Thoracic aorta (tissue), 2 donors: ENCODE measurements at regions not wholly inside any gene's neighbourhood (a gene's known extent, or its start where the extent isn't known, plus 50 kb on each side); places are given as distances from the start of the nearest gene placed in this dataset.
"Not testable (repeated sequence)": the region's sequence is repeated elsewhere in the genome, so short reads cannot be mapped to it uniquely, and the experiment has no call there.

Experiments used
- ATAC-seq: fragments of 150-250 bp; one replicate; pipeline ENCODE4 v1.8.0; 2017; ENCODE audit warnings: low read depth; ENCODE audit not compliant: insufficient number of reproducible peaks, low FRiP score
- DNase-seq: peaks from one replicate; pipeline ENCODE4 v3.0.0-alpha.2; 2020; ENCODE audit warnings: low spot score
- H3K27ac ChIP-seq, 2 donors: fragments of 200-600 bp; sonication (generic); 1 replicate in 1 of 2; 2 replicates in 1 of 2; pipeline ENCODE4 v1.5.1; 2016; ENCODE audit warnings: mild to moderate bottlenecking in 2 of 2, moderate library complexity in 2 of 2
- H3K27me3 ChIP-seq: fragments of 200-600 bp; sonication (generic); replicated peaks from 2 replicates; pipeline ENCODE4 v1.6.0; 2016; ENCODE audit warnings: mild to moderate bottlenecking; ENCODE audit not compliant: insufficient read depth
- H3K36me3 ChIP-seq: fragments of 200-600 bp; sonication (generic); one replicate; pipeline ENCODE4 v1.5.1; 2016
- H3K4me1 ChIP-seq, 2 donors: fragments of 200-600 bp; sonication (generic); 1 replicate in 1 of 2; 2 replicates in 1 of 2; pipeline versions ENCODE4 v1.5.1 to v1.6.0; 2016; ENCODE audit warnings: low read depth in 2 of 2, mild to moderate bottlenecking in 1 of 2; ENCODE audit not compliant: control insufficient read depth in 1 of 2
- H3K4me3 ChIP-seq: fragments of 200-600 bp; sonication (generic); 2 replicates; pipeline ENCODE4 v1.5.1; 2016; ENCODE audit warnings: mild to moderate bottlenecking
- H3K9me3 ChIP-seq: fragments of 200-600 bp; sonication (generic); 2 replicates; pipeline ENCODE4 v1.5.1; 2016
- TF ChIP-seq, protein P1 (sequence below): fragments of 200-600 bp; sonication (generic); IDR thresholded peaks from one replicate; pipeline ENCODE4 v1.5.1; 2019; ENCODE audit warnings: antibody characterized with exemption

DNA sequence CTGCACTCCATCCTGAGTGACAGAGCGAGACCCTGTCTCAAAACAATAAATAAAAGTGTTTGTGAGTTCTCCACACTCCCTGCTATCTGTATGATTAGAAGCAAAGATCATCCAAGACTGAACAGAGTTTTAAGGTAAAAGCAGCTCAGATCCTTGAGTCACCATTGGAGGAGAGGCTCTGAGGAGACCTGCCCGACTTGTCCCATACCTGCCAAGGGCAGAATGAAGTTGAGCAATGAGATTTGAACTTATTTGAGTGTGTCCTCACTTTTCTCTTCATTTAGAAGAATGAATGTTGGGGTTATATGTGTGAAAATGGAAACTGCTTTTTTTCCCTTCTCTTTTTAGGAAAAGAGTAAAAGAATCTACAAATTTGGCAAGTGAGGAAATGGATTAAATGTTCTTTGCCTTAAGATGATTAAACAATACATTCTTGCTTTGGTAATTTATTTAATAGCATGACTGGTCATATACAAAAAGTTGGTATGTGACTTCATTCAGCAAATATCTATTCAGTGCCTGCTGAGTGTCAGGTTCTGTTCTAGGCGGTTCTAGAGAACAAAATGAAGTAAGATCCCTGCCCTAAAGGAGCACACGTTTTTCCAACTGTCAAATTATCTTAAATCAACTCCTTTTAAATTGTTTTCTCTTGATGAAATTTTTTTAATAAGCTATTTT, 195.7 kb downstream of the ALDH8A1 start:
- ATAC-seq (no peak), DNase-seq (no peak)
- TF ChIP-seq, protein P1, sequence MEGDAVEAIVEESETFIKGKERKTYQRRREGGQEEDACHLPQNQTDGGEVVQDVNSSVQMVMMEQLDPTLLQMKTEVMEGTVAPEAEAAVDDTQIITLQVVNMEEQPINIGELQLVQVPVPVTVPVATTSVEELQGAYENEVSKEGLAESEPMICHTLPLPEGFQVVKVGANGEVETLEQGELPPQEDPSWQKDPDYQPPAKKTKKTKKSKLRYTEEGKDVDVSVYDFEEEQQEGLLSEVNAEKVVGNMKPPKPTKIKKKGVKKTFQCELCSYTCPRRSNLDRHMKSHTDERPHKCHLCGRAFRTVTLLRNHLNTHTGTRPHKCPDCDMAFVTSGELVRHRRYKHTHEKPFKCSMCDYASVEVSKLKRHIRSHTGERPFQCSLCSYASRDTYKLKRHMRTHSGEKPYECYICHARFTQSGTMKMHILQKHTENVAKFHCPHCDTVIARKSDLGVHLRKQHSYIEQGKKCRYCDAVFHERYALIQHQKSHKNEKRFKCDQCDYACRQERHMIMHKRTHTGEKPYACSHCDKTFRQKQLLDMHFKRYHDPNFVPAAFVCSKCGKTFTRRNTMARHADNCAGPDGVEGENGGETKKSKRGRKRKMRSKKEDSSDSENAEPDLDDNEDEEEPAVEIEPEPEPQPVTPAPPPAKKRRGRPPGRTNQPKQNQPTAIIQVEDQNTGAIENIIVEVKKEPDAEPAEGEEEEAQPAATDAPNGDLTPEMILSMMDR, result no peak
- no peak overlapping the region for H3K27ac ChIP-seq
- no peaks in the 10 kb centered on the region for H3K27me3 ChIP-seq
- H3K9me3 ChIP-seq, result no peaks in the 10 kb centered on the region
- H3K4me3 ChIP-seq, result no peak overlapping the region
- H3K4me1 ChIP-seq, result no peaks in the 10 kb centered on the region
- no peaks in the 10 kb centered on the region for H3K36me3 ChIP-seq

DNA sequence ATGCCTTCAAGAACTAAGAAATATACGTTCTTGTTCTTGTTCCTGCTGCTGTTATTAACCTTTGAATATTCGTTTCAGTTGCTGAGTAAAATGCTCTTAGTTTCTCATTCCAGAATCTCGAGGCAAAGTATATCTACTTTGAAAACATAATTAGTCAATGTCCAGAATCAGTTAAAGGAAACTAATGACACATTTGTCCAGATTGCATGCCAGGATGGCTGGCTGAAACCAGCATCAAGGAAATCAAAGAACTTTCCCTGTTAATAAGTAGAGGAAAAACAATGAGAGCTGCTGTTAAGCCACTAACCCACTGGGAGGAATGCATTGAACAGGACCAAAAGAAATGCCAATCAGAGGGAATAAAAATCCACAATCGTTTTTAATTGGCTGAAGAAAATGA, 196.9 kb downstream of the ALDH8A1 start:
- no peak for ATAC-seq

DNA sequence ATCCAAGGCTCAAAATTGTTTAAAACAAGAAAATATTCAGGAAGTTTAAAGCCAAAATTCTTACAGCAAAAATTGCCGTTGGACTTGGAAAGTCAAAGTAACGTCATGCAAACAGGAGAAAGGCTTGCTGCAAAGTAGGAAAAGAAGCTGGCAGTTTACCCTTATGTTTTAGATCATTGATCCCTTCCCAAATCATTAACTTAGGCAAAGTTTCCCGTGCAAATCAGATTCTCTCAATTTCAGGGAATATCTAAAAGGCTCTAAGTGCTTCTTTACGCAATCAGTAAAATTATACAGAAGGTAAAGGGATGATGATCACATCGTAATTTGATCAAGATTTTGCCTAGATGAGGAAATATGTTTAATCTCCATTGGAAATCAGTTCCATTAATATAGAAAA, 197.5 kb downstream of the ALDH8A1 start:
- no peaks in the 10 kb centered on the region for H3K4me1 ChIP-seq

More for the DNA sequence above, 196.9 kb downstream of the ALDH8A1 start:
- H3K27me3 ChIP-seq, result no peaks in the 10 kb centered on the region
- H3K36me3 ChIP-seq, result no peaks in the 10 kb centered on the region
- H3K4me3 ChIP-seq, result no peak overlapping the region
- no peaks in the 10 kb centered on the region for H3K9me3 ChIP-seq
- no peak overlapping the region for H3K27ac ChIP-seq
- no peaks in the 10 kb centered on the region for H3K4me1 ChIP-seq
- no peak for DNase-seq
- TF ChIP-seq, protein P1, result no peak

DNA sequence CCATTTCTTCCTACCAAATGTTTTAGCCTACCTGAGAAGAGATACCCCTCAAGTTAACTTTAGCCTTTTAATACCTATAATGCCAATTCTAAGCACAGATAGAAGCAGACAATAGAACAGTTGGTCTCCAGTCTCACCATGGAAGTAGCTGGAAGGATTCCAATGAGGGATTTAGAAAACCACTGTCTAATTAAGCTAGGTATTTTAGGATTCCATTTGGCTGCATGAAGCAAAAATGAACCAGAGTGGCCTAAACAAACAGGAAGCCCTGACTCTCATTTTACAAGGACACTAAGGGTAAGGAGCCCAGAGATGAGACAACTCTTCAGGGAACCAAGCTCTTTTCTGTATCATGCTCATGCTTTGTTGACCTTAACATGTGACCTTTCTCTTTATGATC, 199.2 kb downstream of the ALDH8A1 start:
- ATAC-seq (no peak), DNase-seq (no peak)
- TF ChIP-seq, protein P1, result no peak
- Histone ChIP-seq H3K27ac (no peak overlapping the region), H3K27me3 (no peaks in the 10 kb centered on the region), H3K36me3 (no peaks in the 10 kb centered on the region), H3K4me3 (no peak overlapping the region), H3K4me1 (no peaks in the 10 kb centered on the region), H3K9me3 (no peaks in the 10 kb centered on the region)

More for the DNA sequence above, 197.5 kb downstream of the ALDH8A1 start:
- Histone ChIP-seq H3K36me3 (no peaks in the 10 kb centered on the region), H3K27ac (no peak overlapping the region), H3K27me3 (no peaks in the 10 kb centered on the region), H3K9me3 (no peaks in the 10 kb centered on the region), H3K4me3 (no peak overlapping the region)
- TF ChIP-seq, protein P1, result no peak
- no peak for ATAC-seq
- DNase-seq, result no peak

DNA sequence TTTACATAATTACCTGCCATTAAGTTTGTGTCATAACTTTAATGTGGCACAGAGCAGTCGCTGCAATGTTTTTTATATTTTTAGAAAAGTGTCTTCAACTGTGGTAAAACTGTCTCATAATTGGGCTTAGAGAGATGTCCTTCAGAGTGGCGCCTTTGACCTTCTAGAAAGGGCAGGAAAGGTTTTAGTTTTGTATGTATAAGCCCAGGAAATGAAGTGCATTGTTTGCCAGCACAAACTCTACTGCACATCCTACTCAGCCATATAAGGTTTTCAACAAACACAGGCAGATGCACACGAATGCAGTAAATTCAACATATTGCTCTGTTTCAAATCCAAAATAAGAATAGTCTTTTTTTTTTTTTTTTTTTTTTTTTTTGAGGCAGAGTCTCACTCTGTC, 201.4 kb downstream of the ALDH8A1 start:
- H3K36me3 ChIP-seq, result no peaks in the 10 kb centered on the region
- H3K9me3 ChIP-seq, result no peaks in the 10 kb centered on the region
- ATAC-seq (no peak), DNase-seq (no peak)
- no peak overlapping the region for H3K27ac ChIP-seq
- peaks cover 0 to 6% of the 10 kb centered on the region in 2 donors for H3K4me1 ChIP-seq
- no peak overlapping the region for H3K4me3 ChIP-seq
- H3K27me3 ChIP-seq, result no peaks in the 10 kb centered on the region
- TF ChIP-seq, protein P1, result no peak

DNA sequence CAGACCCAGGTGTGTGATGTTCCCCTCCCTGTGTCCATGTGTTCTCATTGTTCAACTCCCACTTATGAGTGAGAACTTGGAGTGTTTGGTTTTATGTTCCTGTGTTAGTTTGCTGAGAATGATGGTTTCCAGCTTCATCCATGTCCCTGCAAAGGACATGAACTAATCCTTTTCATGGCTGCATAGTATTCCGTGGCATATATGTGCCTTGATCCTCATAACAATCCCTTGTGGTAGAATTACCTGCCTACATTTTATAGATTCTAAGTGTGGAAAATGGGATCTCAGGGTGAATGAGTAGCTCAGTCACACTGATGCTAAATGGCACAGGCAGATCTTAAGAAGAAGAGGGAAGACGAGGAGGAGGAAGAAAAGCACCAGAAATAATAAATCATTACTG, 202.7 kb downstream of the ALDH8A1 start:
- H3K36me3 ChIP-seq, H3K27me3 ChIP-seq, ATAC-seq, H3K4me3 ChIP-seq, DNase-seq, H3K27ac ChIP-seq, H3K9me3 ChIP-seq, H3K4me1 ChIP-seq: not testable (repeated sequence)
